GM12878 (cell line): ENCODE measurements at regions not wholly inside any gene's neighbourhood (a gene's known extent, or its start where the extent isn't known, plus 50 kb on each side); places are given as distances from the start of the nearest gene placed in this dataset.

Experiments
- ATAC-seq: fragments of 200-7000 bp; cut with Tn5 transposase; 3 replicates; pipeline ENCODE4 v1.9.1; 2020; ENCODE audit warnings: mild to moderate bottlenecking, moderate library complexity
- BruUV-seq: library from RNA; stranded (reverse); fragments of 400-500 nt; replicated peaks from 2 replicates; lab custom pipeline; 2021; lab: Mats Ljungman, UMichigan
- CTCF ChIA-PET: fragments of 300-600 bp; sonication (Branson Sonifier 250); formaldehyde crosslinking; extraction: SDS; loops from one replicate; lab custom pipeline; 2021; ENCODE audit warnings: inconsistent platforms; lab: Yijun Ruan, JAX
- POLR2A ChIA-PET: fragments of 350-600 bp; formaldehyde crosslinking; extraction: SDS; loops from one replicate; lab custom pipeline; 2021; ENCODE audit warnings: inconsistent platforms; lab: Charles Lee
- RAD21 ChIA-PET: fragments of 300-600 bp; sonication (Branson Sonifier 250); formaldehyde crosslinking; loops from one replicate; lab custom pipeline; 2023; ENCODE audit warnings: antibody characterized with exemption; ENCODE audit not compliant: unreplicated experiment; lab: Charles Lee
- SMC1A ChIA-PET: fragments of 300-600 bp; sonication (Branson Sonifier 250); formaldehyde crosslinking; loops from one replicate; lab custom pipeline; 2023; ENCODE audit not compliant: unreplicated experiment, uncharacterized antibody; lab: Charles Lee
- DNase-seq: peaks from one replicate; pipeline ENCODE4 v3.0.0-alpha.2; 2011; ENCODE audit warnings: low read depth, low spot score
- FAIRE-seq: peaks from 3 replicates; lab custom pipeline; 2011; peaks lifted over from hg19 to GRCh38; lab: Jason Lieb, UNC
- H2AFZ ChIP-seq: 2 replicates; pipeline ENCODE4 v1.6.0; 2011; ENCODE audit warnings: low read depth, low read length, control low read depth; ENCODE audit not compliant: control insufficient read depth
- H3K27ac ChIP-seq: 2 replicates; pipeline ENCODE4 v1.5.1; 2011; ENCODE audit warnings: control low read depth; ENCODE audit not compliant: control insufficient read depth, insufficient read depth
- H3K27me3 ChIP-seq, 2 experiments: replicated peaks in 1 of 2; 2 replicates each; pipeline versions ENCODE4 v1.6.0 to v1.6.1; 2011; ENCODE audit warnings: low read length in 1 of 2; ENCODE audit not compliant: control insufficient read depth in 2 of 2, insufficient read depth in 2 of 2
- H3K36me3 ChIP-seq, 2 experiments: 2 replicates each; pipeline ENCODE4 v1.5.1; 2011; ENCODE audit warnings: low read length in 1 of 2; ENCODE audit not compliant: control insufficient read depth in 2 of 2, insufficient read depth in 2 of 2
- H3K4me1 ChIP-seq: 2 replicates; pipeline ENCODE4 v1.6.1; 2011; ENCODE audit warnings: mild to moderate bottlenecking, low read length, moderate library complexity, mixed read lengths; ENCODE audit not compliant: control insufficient read depth, insufficient read depth
- H3K4me2 ChIP-seq: 2 replicates; pipeline ENCODE4 v1.6.0; 2011; ENCODE audit warnings: control low read depth; ENCODE audit not compliant: control insufficient read depth, insufficient read depth
- H3K4me3 ChIP-seq: fragments of 200-600 bp; sonication (generic); 2 replicates; pipeline ENCODE4 v1.5.1; 2016
- H3K79me2 ChIP-seq: 2 replicates; pipeline ENCODE4 v1.6.0; 2011; ENCODE audit warnings: low read length; ENCODE audit not compliant: control insufficient read depth, insufficient read depth
- H3K9ac ChIP-seq: 2 replicates; pipeline ENCODE4 v1.8.0; 2011; ENCODE audit warnings: low read length, control low read depth, mixed read lengths; ENCODE audit not compliant: control insufficient read depth, insufficient read depth
- H3K9me3 ChIP-seq: replicated peaks from 3 replicates; pipeline ENCODE4 v1.5.1; 2011; ENCODE audit warnings: mild to moderate bottlenecking, low read length; ENCODE audit not compliant: control insufficient read depth, insufficient read depth
- H4K20me1 ChIP-seq: 2 replicates; pipeline ENCODE4 v1.6.0; 2011; ENCODE audit not compliant: control insufficient read depth, insufficient read depth
- BACH1 ChIP-seq: fragments of 450-650 bp; IDR thresholded peaks from 2 replicates; pipeline ENCODE4 v1.6.1; 2017; ENCODE audit warnings: mild to moderate bottlenecking, borderline replicate concordance
- BHLHE40 ChIP-seq, 2 experiments: fragments of 450-650 bp in 1 of 2; IDR thresholded peaks; 2 replicates each; pipeline ENCODE4 v1.6.1; 2011 to 2017; ENCODE audit warnings: low read depth in 2 of 2, borderline replicate concordance in 1 of 2, improper control_type of control experiment in 1 of 2, low read length in 1 of 2, mild to moderate bottlenecking in 1 of 2
- FOXM1 ChIP-seq: IDR thresholded peaks from 2 replicates; pipeline ENCODE4 v1.6.1; 2012; ENCODE audit warnings: low read depth, mild to moderate bottlenecking, inconsistent platforms, low read length, moderate library complexity
- GABPA ChIP-seq: IDR thresholded peaks from 2 replicates; pipeline ENCODE4 v1.6.1; 2014; ENCODE audit warnings: antibody characterized with exemption, low read depth, mild to moderate bottlenecking, inconsistent platforms
- IKZF2 ChIP-seq, 2 experiments: fragments of 450-650 bp; IDR thresholded peaks; 2 replicates each; pipeline ENCODE4 v1.6.1; 2017; ENCODE audit warnings: mild to moderate bottlenecking in 2 of 2, moderate library complexity in 2 of 2
- MTA3 ChIP-seq: IDR thresholded peaks from 2 replicates; pipeline ENCODE4 v1.6.1; 2012; ENCODE audit warnings: low read length, inconsistent platforms, borderline replicate concordance
- NFIC ChIP-seq: IDR thresholded peaks from 2 replicates; pipeline ENCODE4 v1.6.1; 2012; ENCODE audit warnings: low read depth, mild to moderate bottlenecking, inconsistent platforms, low read length, moderate library complexity
- POU2F2 ChIP-seq: IDR thresholded peaks from 3 replicates; pipeline ENCODE4 v1.6.1; 2011; ENCODE audit warnings: low read depth, mild to moderate bottlenecking, low read length, borderline replicate concordance
- RAD51 ChIP-seq: fragments of 450-650 bp; IDR thresholded peaks from 2 replicates; pipeline ENCODE4 v1.6.1; 2016; ENCODE audit warnings: moderate library complexity, mild to moderate bottlenecking, inconsistent platforms
- RUNX3 ChIP-seq: IDR thresholded peaks from 2 replicates; pipeline ENCODE4 v1.6.1; 2012; ENCODE audit warnings: low read length, inconsistent platforms
- WGBS: methylation state at CpG from one replicate; pipeline ENCODE4 v1.1.6; 2016; ENCODE audit warnings: low lambda C conversion rate; ENCODE audit not compliant: insufficient replicate concordance, insufficient coverage; ENCODE audit errors: missing lambda C conversion rate; 5-methylcytosine and 5-hydroxymethylcytosine counted together
- in situ Hi-C: fragments of 300-500 bp; cut with MboI; formaldehyde crosslinking; loops from 9 replicates; pipeline ENCODE4 v1.14.3; 2018; ENCODE audit warnings: mixed read lengths
- intact Hi-C: fragments of 100-400 bp; cut with micrococcal nuclease; formaldehyde crosslinking; loops from one replicate; pipeline ENCODE4 v1.14.2; 2022; ENCODE audit not compliant: unreplicated experiment
- TF ChIP-seq, protein P1 (sequence below): fragments of 450-650 bp; formaldehyde crosslinking; IDR thresholded peaks from 2 replicates; pipeline ENCODE4 v1.5.0; 2022; ENCODE audit warnings: mild to moderate bottlenecking, missing genetic modification characterization

DNA sequence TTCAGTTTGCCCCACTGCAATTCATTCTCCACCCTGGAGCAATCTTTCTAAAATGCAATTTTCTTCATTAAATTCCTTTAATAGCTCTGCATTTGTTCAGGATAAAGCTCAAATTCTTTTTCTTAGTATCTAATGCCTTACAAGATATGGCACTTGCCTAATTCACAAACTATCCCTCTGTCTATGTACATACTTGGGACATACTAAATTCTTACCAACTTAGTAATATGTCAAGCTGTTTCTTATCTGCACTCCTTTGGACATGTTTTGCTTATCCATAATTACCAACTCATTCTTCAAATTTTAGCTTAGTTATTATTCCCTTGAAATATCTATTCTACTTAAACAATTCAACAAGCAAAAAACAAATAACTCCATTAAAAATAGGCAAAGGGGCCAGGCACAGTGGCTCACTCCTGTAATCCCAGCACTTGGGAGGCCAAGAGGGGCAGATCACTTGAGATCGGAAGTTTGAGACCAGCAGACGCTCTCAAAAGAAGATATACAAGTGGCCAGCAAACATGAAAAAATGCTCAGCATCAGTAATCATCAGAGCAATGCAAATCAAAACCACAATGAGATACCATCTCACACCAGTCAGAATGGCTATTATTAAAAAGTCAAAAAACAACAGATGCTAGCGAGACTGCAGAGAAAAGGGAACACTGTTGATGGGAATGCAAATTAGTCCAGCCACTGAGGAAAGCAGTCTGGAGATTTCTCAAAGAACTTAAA is 96.9 kb downstream of the FAM76B start:
- POLR2A ChIA-PET = interaction anchor here (0.6 to 1.4 kb wide), 4 partner anchors 9 to 205 kb away, joined by 3 to 5 read pairs (median 4); no protein-coding TSS in a partner anchor
- H2AFZ ChIP-seq = no peak overlapping the region
- H3K27me3 ChIP-seq = no peaks in the 10 kb centered on the region; a peak in 1 of 4 replicates
- TF ChIP-seq BACH1 = no peak
- TF ChIP-seq NFIC = peak; percentile 59
- no peak for TF ChIP-seq RAD51
- TF ChIP-seq RUNX3 = peak; percentile 58
- TF ChIP-seq FOXM1 = 0 out of 2 replicates have a peak, but pooled peaks have one; percentile 24
- TF ChIP-seq GABPA = no peak
- TF ChIP-seq POU2F2 = 0 out of 3 replicates have a peak, but pooled peaks have one; percentile 18
- no peak for TF ChIP-seq BHLHE40 (IDR thresholded peaks at IDR 0.05; ENCODE audit: borderline replicate concordance in 1 of 2, low read depth in 2 of 2, low read length in 1 of 2)
- no peak for TF ChIP-seq MTA3
- TF ChIP-seq, protein P1, sequence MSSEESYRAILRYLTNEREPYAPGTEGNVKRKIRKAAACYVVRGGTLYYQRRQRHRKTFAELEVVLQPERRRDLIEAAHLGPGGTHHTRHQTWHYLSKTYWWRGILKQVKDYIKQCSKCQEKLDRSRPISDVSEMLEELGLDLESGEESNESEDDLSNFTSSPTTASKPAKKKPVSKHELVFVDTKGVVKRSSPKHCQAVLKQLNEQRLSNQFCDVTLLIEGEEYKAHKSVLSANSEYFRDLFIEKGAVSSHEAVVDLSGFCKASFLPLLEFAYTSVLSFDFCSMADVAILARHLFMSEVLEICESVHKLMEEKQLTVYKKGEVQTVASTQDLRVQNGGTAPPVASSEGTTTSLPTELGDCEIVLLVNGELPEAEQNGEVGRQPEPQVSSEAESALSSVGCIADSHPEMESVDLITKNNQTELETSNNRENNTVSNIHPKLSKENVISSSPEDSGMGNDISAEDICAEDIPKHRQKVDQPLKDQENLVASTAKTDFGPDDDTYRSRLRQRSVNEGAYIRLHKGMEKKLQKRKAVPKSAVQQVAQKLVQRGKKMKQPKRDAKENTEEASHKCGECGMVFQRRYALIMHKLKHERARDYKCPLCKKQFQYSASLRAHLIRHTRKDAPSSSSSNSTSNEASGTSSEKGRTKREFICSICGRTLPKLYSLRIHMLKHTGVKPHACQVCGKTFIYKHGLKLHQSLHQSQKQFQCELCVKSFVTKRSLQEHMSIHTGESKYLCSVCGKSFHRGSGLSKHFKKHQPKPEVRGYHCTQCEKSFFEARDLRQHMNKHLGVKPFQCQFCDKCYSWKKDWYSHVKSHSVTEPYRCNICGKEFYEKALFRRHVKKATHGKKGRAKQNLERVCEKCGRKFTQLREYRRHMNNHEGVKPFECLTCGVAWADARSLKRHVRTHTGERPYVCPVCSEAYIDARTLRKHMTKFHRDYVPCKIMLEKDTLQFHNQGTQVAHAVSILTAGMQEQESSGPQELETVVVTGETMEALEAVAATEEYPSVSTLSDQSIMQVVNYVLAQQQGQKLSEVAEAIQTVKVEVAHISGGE (CRISPR knock-in tag) = no peak
- 0 out of 4 replicates have a peak, but pooled peaks of 1 of the 2 experiments have one; percentile 28 for TF ChIP-seq IKZF2 (IDR thresholded peaks at IDR 0.05)
- FAIRE-seq (no peak), DNase-seq (no peak), ATAC-seq (no peak; the same call in 2 of the 3 replicates)
- in situ Hi-C loops = no loop called here
- no peaks in the 10 kb centered on the region for H3K36me3 ChIP-seq
- no peaks in the 10 kb centered on the region for H4K20me1 ChIP-seq
- WGBS = 31% methylated on average over 3 of the region's 3 CpGs
- no peak overlapping the region for H3K27ac ChIP-seq
- H3K79me2 ChIP-seq = no peaks in the 10 kb centered on the region
- no peak overlapping the region for H3K4me2 ChIP-seq
- H3K4me1 ChIP-seq = no peaks in the 10 kb centered on the region
- SMC1A ChIA-PET = interaction anchor here (0.5 to 9.8 kb wide), 8 partner anchors 8 to 88 kb away, joined by 3 to 110 read pairs (median 6); no protein-coding TSS in a partner anchor
- no TSS peak for BruUV-seq
- CTCF ChIA-PET = interaction anchor here (0.9 to 2.0 kb wide), 5 partner anchors 10 to 23 kb away, joined by 3 to 11 read pairs (median 5); no protein-coding TSS in a partner anchor
- intact Hi-C loops = no loop called here
- H3K9me3 ChIP-seq = peaks cover 3% of the 10 kb centered on the region; the same call in 2 of the 3 replicates
- H3K9ac ChIP-seq = no peak overlapping the region
- RAD21 ChIA-PET = interaction anchor here (1.2 to 2.0 kb wide), 4 partner anchors 13 to 23 kb away, joined by 3 to 5 read pairs (median 5); no protein-coding TSS in a partner anchor
- H3K4me3 ChIP-seq = no peak overlapping the region
